GM21717 (cell line): ENCODE measurements at regions not wholly inside any gene's neighbourhood (a gene's known extent, or its start where the extent isn't known, plus 50 kb on each side); places are given as distances from the start of the nearest gene placed in this dataset.
"Not testable (repeated sequence)": the region's sequence is repeated elsewhere in the genome, so short reads cannot be mapped to it uniquely, and the experiment has no call there.

Source experiments
- ATAC-seq: cut with Tn5 transposase; IDR thresholded peaks from one replicate; pipeline ENCODE4 v1.9.1; 2021; ENCODE audit warnings: mild to moderate bottlenecking, moderate library complexity; ENCODE audit not compliant: unreplicated experiment

DNA sequence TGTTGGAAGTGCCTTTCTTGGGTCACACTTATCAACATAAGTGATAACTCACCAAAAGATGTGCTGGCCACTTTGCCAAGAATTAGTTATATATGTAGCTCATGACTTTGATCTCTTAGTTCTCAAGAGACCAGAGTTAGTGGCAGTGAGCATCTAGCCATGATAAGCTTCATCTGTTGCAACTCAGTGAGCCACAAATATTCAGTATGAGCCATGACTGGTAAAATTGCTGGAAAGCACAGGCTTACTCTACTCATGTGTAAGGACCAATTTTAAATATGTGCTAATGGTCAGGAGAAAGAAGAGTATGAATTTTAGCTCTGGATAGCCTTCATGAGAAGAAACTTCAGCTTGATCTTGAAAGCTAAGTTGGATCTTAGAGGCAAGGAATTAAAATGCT is 59.4 kb upstream of the TLL1 start:
- ATAC-seq: no peak

GRCh38 chr4:165814256-165815020 is 58.6 kb upstream of the TLL1 start:
- no peak for ATAC-seq

DNA sequence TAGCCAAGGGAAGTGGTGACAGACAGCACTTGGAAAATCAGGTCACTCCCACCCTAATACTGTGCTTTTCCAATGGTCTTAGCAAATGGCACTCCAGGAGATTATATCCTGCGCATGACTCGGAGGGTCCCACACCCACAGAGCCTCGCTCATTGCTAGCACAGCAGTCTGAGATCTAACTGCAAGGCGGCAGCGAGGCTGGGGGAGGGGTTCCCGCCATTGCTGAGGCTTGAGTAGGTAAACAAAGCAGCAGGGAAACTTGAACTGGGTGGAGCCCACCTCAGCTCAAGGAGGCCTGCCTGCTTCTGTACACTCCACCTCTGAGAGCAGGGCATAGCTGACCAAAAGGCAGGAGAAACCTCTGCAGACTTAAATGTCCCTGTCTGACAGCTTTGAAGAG is 53.9 kb upstream of the TLL1 start:
- not testable (repeated sequence) for ATAC-seq
